ENCODE measurements at regions not wholly inside any gene's neighbourhood (a gene's known extent, or its start where the extent isn't known, plus 50 kb on each side); places are given as distances from the start of the nearest gene placed in this dataset.

GRCh38 chr11:120031156-120031555 is 106.8 kb downstream of the TRIM29 start:
- Histone ChIP-seq H2BK12ac (ENCODE audit: insufficient read length, low read depth, low read length) (no peak overlapping the region), H3K23me2 (ENCODE audit: insufficient read length, low read depth, low read length, poor library complexity, severe bottlenecking) (no peaks in the 10 kb centered on the region), H2BK5ac (ENCODE audit: insufficient read length, low read length) (no peak overlapping the region), H3K56ac (ENCODE audit: insufficient read length, low read depth, low read length) (no peak overlapping the region), H3K79me2 (ENCODE audit: insufficient read depth, low read length) (no peaks in the 10 kb centered on the region), H3K14ac (ENCODE audit: insufficient read depth, low read length) (no peak overlapping the region), H4K5ac (ENCODE audit: insufficient read length, low read depth, low read length) (no peak overlapping the region), H2AFZ (ENCODE audit: low read length) (no peak overlapping the region), H3T11ph (ENCODE audit: low read length) (no peak overlapping the region), H2AK5ac (ENCODE audit: insufficient read length, low read length) (no peak overlapping the region), H2BK120ac (ENCODE audit: low read depth, low read length, poor library complexity, severe bottlenecking) (no peak overlapping the region), H3K27ac (ENCODE audit: insufficient read length, low read depth, low read length) (no peak overlapping the region), H2BK15ac (ENCODE audit: low read depth, low read length) (no peak overlapping the region), H3K4me1 (ENCODE audit: insufficient read depth, low read length) (no peaks in the 10 kb centered on the region), H3K4me2 (ENCODE audit: insufficient read depth, insufficient read length, low read length) (no peak overlapping the region), H3K27me3 (ENCODE audit: insufficient read depth, low read length) (no peaks in the 10 kb centered on the region; the same call in 1 of the 2 replicates), H3K9me3 (ENCODE audit: control insufficient read depth, low read depth, low read length) (no peaks in the 10 kb centered on the region), H3K23ac (ENCODE audit: insufficient read length, low read depth, low read length) (no peak overlapping the region), H4K8ac (replicated peaks; ENCODE audit: insufficient read length, low read depth, low read length) (no peak overlapping the region), H3K4ac (ENCODE audit: low read depth, low read length) (no peak overlapping the region), H4K91ac (ENCODE audit: insufficient read length, low read depth, low read length) (no peak overlapping the region), H4K20me1 (ENCODE audit: control insufficient read depth, insufficient read depth, insufficient read length) (no peaks in the 10 kb centered on the region), H3K18ac (ENCODE audit: insufficient read length, low read depth, low read length) (no peak overlapping the region), H3K9ac (ENCODE audit: extremely low read depth, insufficient read length, low read length) (no peak overlapping the region), H2BK20ac (ENCODE audit: low read depth, low read length, poor library complexity, severe bottlenecking) (no peak overlapping the region), H3K79me1 (ENCODE audit: insufficient read depth, low read depth, low read length, poor library complexity, severe bottlenecking) (no peaks in the 10 kb centered on the region)
- Mint-ChIP-seq H3K4me3 (no peak overlapping the region), H3K27me3 (ENCODE audit: low read depth) (peaks cover 30% of the 10 kb centered on the region), H3K27ac (no peak overlapping the region), H3K9me3 (peaks cover 4 to 10% of the 10 kb centered on the region in 2 experiments), H3K4me1 (peaks cover 39 to 60% of the 10 kb centered on the region in 2 experiments), H3K36me3 (ENCODE audit: insufficient read depth in 1 of 3, low read depth in 3 of 3) (peaks cover 0 to 10% (median 0%) of the 10 kb centered on the region in 3 experiments; a peak in 3 of 7 replicates)
- TF ChIP-seq, protein P1, sequence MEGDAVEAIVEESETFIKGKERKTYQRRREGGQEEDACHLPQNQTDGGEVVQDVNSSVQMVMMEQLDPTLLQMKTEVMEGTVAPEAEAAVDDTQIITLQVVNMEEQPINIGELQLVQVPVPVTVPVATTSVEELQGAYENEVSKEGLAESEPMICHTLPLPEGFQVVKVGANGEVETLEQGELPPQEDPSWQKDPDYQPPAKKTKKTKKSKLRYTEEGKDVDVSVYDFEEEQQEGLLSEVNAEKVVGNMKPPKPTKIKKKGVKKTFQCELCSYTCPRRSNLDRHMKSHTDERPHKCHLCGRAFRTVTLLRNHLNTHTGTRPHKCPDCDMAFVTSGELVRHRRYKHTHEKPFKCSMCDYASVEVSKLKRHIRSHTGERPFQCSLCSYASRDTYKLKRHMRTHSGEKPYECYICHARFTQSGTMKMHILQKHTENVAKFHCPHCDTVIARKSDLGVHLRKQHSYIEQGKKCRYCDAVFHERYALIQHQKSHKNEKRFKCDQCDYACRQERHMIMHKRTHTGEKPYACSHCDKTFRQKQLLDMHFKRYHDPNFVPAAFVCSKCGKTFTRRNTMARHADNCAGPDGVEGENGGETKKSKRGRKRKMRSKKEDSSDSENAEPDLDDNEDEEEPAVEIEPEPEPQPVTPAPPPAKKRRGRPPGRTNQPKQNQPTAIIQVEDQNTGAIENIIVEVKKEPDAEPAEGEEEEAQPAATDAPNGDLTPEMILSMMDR (conservative IDR thresholded peaks at IDR 0.05), result no peak
- no CpG with 5 or more reads among the region's 11 CpGs for WGBS (ENCODE audit: extremely low coverage, insufficient read length, low lambda C conversion rate)
- no peak for DNase-seq
